Choroid plexus epithelial cell (primary cell): ENCODE measurements at regions not wholly inside any gene's neighbourhood (a gene's known extent, or its start where the extent isn't known, plus 50 kb on each side); places are given as distances from the start of the nearest gene placed in this dataset.

ENCODE experiments used
- DNase-seq: peaks from one replicate; pipeline ENCODE4 v3.0.0-alpha.2; 2010; ENCODE audit warnings: low read depth
- H3K4me3 ChIP-seq: 2 replicates; pipeline ENCODE4 v1.5.1; 2011; ENCODE audit warnings: low read depth, mild to moderate bottlenecking, control low read depth, low read length, moderate library complexity
- TF ChIP-seq, protein P1 (sequence below): conservative IDR thresholded peaks from 2 replicates; pipeline ENCODE4 v1.5.1; 2011; ENCODE audit warnings: low read depth, mild to moderate bottlenecking, control low read depth, inconsistent platforms, low read length, moderate library complexity

GRCh38 chr7:84668116-84668515 is 473.5 kb upstream of the SEMA3A start:
- TF ChIP-seq, protein P1, sequence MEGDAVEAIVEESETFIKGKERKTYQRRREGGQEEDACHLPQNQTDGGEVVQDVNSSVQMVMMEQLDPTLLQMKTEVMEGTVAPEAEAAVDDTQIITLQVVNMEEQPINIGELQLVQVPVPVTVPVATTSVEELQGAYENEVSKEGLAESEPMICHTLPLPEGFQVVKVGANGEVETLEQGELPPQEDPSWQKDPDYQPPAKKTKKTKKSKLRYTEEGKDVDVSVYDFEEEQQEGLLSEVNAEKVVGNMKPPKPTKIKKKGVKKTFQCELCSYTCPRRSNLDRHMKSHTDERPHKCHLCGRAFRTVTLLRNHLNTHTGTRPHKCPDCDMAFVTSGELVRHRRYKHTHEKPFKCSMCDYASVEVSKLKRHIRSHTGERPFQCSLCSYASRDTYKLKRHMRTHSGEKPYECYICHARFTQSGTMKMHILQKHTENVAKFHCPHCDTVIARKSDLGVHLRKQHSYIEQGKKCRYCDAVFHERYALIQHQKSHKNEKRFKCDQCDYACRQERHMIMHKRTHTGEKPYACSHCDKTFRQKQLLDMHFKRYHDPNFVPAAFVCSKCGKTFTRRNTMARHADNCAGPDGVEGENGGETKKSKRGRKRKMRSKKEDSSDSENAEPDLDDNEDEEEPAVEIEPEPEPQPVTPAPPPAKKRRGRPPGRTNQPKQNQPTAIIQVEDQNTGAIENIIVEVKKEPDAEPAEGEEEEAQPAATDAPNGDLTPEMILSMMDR = no peak
- H3K4me3 ChIP-seq = no peak overlapping the region
- DNase-seq = no peak

- DNase-seq = no peak
- TF ChIP-seq, protein P1 = no peak
- H3K4me3 ChIP-seq = no peak overlapping the region
Observed at GRCh38 chr7:84666651-84667050, 472.1 kb upstream of the SEMA3A start.

GRCh38 chr7:84665339-84665738 is 470.8 kb upstream of the SEMA3A start:
- no peak overlapping the region for H3K4me3 ChIP-seq
- no peak for DNase-seq
- TF ChIP-seq, protein P1 = no peak

- DNase-seq = no peak
- H3K4me3 ChIP-seq = no peak overlapping the region
- TF ChIP-seq, protein P1 = no peak
Observed at GRCh38 chr7:84664626-84665025, 470.0 kb upstream of the SEMA3A start.

DNA sequence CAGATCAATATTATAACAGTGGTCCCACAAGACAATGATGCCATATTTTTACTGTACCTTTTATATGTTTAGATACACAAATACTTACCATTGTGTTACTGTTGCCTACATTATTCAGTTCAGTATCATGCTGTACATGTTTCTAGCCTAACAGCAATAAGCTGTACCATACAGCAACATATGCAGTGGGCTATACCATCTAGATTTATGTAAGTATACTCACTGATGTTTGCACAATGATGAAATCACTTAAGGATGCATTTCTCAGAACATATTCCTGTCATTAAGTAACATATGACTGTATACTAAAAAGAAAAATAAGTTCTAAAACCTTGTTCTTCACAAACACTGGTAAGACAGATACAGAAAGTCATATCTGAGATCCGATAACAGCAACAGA is 468.6 kb upstream of the SEMA3A start:
- TF ChIP-seq, protein P1 = no peak
- peak; percentile 33 for DNase-seq
- H3K4me3 ChIP-seq = peak overlapping the region; percentile 7

DNA sequence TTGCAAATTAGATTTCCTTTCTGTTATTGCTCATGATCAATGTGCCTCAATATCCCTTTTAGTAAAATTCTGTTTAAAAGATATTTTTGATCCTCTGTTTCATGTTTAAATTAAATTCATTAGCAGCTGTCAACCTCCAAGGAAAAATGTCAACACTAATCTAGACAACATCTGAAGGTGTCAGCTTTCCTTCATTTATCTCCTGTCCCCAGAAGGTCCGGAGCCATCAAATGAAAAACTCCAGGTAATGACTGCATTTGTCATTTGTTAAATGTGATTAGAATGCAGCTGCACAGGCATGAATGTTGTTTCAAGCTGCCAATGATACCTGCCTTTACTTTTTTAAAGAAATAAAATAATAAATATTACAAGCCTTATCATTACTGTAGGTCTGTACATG is 463.7 kb upstream of the SEMA3A start:
- H3K4me3 ChIP-seq = no peak overlapping the region
- no peak for DNase-seq
- TF ChIP-seq, protein P1 = no peak

GRCh38 chr7:84654273-84654672 is 459.7 kb upstream of the SEMA3A start:
- no peak for DNase-seq
- H3K4me3 ChIP-seq = no peak overlapping the region
- TF ChIP-seq, protein P1 = no peak
